SK-N-SH (cell line): ENCODE measurements at regions not wholly inside any gene's neighbourhood (a gene's known extent, or its start where the extent isn't known, plus 50 kb on each side); places are given as distances from the start of the nearest gene placed in this dataset.

ENCODE experiments used
- CTCF ChIA-PET: fragments of 300-600, 350-600 bp; formaldehyde crosslinking; extraction: SDS; loops from one replicate; lab custom pipeline; 2021; lab: Yijun Ruan, JAX
- POLR2A ChIA-PET: fragments of 350-600 bp; sonication (Branson Sonifier 250); formaldehyde crosslinking; extraction: SDS; loops from one replicate; lab custom pipeline; 2020; ENCODE audit warnings: antibody characterized with exemption, inconsistent platforms; lab: Yijun Ruan, JAX
- DNase-seq: peaks from one replicate; pipeline ENCODE4 v3.0.0; 2012
- H2AFZ ChIP-seq: fragments of 200-600 bp; sonication (generic); 2 replicates; pipeline ENCODE4 v1.8.1; 2016; ENCODE audit warnings: antibody characterized with exemption, mild to moderate bottlenecking, low read depth
- H3F3A ChIP-seq: fragments of 200-600 bp; sonication (generic); replicated peaks from 2 replicates; pipeline ENCODE3; 2016; ENCODE audit warnings: antibody characterized with exemption, mild to moderate bottlenecking; ENCODE audit not compliant: insufficient read depth
- H3K27ac ChIP-seq, 2 experiments: fragments of 200-500 bp in 1 of 2; fragments of 200-600 bp in 1 of 2; sonication (Bioruptor generic) in 1 of 2; sonication (generic), shearing (Covaris generic) in 1 of 2; 2 replicates each; pipeline versions ENCODE4 v1.5.1 to v1.6.1; 2014 to 2016; ENCODE audit warnings: low read depth in 2 of 2, inconsistent platforms in 1 of 2, low read length in 1 of 2, mild to moderate bottlenecking in 1 of 2, mixed read lengths in 1 of 2
- H3K27me3 ChIP-seq: fragments of 200-600 bp; sonication (generic), shearing (Covaris generic); 2 replicates; pipeline ENCODE4 v1.6.1; 2016; ENCODE audit warnings: mixed run types; ENCODE audit not compliant: insufficient read depth
- H3K36me3 ChIP-seq, 2 experiments: fragments of 200-500 bp in 1 of 2; fragments of 200-600 bp in 1 of 2; sonication (Bioruptor generic) in 1 of 2; sonication (generic) in 1 of 2; replicated peaks in 1 of 2; 2 replicates each; pipeline versions ENCODE3 to v1.5.1; 2014 to 2016; ENCODE audit warnings: low read length in 1 of 2, mild to moderate bottlenecking in 1 of 2; ENCODE audit not compliant: insufficient read depth in 2 of 2, control insufficient read depth in 1 of 2
- H3K4me1 ChIP-seq, 2 experiments: fragments of 200-500 bp in 1 of 2; fragments of 200-600 bp in 1 of 2; sonication (Bioruptor generic) in 1 of 2; sonication (generic), shearing (Covaris generic) in 1 of 2; 2 replicates each; pipeline versions ENCODE4 v1.5.1 to v1.6.1; 2014 to 2016; ENCODE audit warnings: low read depth in 1 of 2, low read length in 1 of 2, mixed run types in 1 of 2; ENCODE audit not compliant: insufficient read depth in 2 of 2, control insufficient read depth in 1 of 2
- H3K4me2 ChIP-seq: fragments of 200-600 bp; sonication (generic), shearing (Covaris generic); 2 replicates; pipeline ENCODE4 v1.6.1; 2017; ENCODE audit warnings: mixed run types
- H3K4me3 ChIP-seq, 2 experiments: fragments of 200-500 bp in 1 of 2; fragments of 200-600 bp in 1 of 2; sonication (Bioruptor generic) in 1 of 2; sonication (generic), shearing (Covaris generic) in 1 of 2; 2 replicates each; pipeline versions ENCODE4 v1.5.1 to v1.8.1; 2014 to 2016; ENCODE audit warnings: low read depth in 2 of 2, inconsistent platforms in 1 of 2, low read length in 1 of 2, mild to moderate bottlenecking in 1 of 2, mixed read lengths in 1 of 2, moderate library complexity in 1 of 2
- H3K79me2 ChIP-seq: fragments of 200-600 bp; sonication (generic); 2 replicates; pipeline ENCODE4 v1.8.1; 2017; ENCODE audit warnings: mild to moderate bottlenecking; ENCODE audit not compliant: insufficient read depth
- H3K9ac ChIP-seq: fragments of 200-600 bp; sonication (generic); 2 replicates; pipeline ENCODE4 v1.6.1; 2017; ENCODE audit warnings: mixed run types
- H3K9me2 ChIP-seq: fragments of 200-600 bp; sonication (generic); 2 replicates; pipeline ENCODE4 v1.6.1; 2017; ENCODE audit warnings: mixed run types
- H3K9me3 ChIP-seq: fragments of 200-600 bp; sonication (generic); 2 replicates; pipeline ENCODE4 v1.6.1; 2017; ENCODE audit warnings: mixed run types, mild to moderate bottlenecking, moderate library complexity
- H4K20me1 ChIP-seq: fragments of 200-600 bp; sonication (generic); 2 replicates; pipeline ENCODE4 v1.6.1; 2017; ENCODE audit warnings: mild to moderate bottlenecking, mixed run types; ENCODE audit not compliant: insufficient read depth
- CTCF ChIP-seq: fragments of 200-600 bp; sonication (generic); IDR thresholded peaks from 2 replicates; pipeline ENCODE4 v1.6.1; 2017; ENCODE audit warnings: antibody characterized with exemption, mild to moderate bottlenecking, moderate library complexity
- EZH2phosphoT487 ChIP-seq: fragments of 200-600 bp; sonication (generic); IDR thresholded peaks from 2 replicates; pipeline ENCODE4 v1.6.1; 2017; ENCODE audit warnings: low read depth, mixed run types, mild to moderate bottlenecking, antibody characterized with exemption, moderate library complexity, borderline replicate concordance
- FOXM1 ChIP-seq: IDR thresholded peaks from 2 replicates; pipeline ENCODE4 v1.4.0; 2012; ENCODE audit warnings: low read depth, mild to moderate bottlenecking
- GATA2 ChIP-seq: sonication (generic); formaldehyde crosslinking; IDR thresholded peaks from 2 replicates; pipeline ENCODE4 v1.5.0; 2020; ENCODE audit warnings: mild to moderate bottlenecking, missing genetic modification reagents
- IRF3 ChIP-seq: fragments of 150-350 bp; IDR thresholded peaks from 2 replicates; pipeline ENCODE4 v1.6.1; 2016; ENCODE audit warnings: mild to moderate bottlenecking, low read depth, low read length
- JUND ChIP-seq: IDR thresholded peaks from 2 replicates; pipeline ENCODE4 v1.4.0; 2012
- MEF2A ChIP-seq: IDR thresholded peaks from 2 replicates; pipeline ENCODE4 v1.4.0; 2012; ENCODE audit warnings: low read depth, borderline replicate concordance
- MXI1 ChIP-seq: IDR thresholded peaks from 2 replicates; pipeline ENCODE4 v1.6.1; 2012; ENCODE audit warnings: mild to moderate bottlenecking, low read depth, low read length, improper control_type of control experiment
- NFIC ChIP-seq: IDR thresholded peaks from 2 replicates; pipeline ENCODE4 v1.4.0; 2012; ENCODE audit warnings: borderline replicate concordance
- NRF1 ChIP-seq: IDR thresholded peaks from 2 replicates; pipeline ENCODE4 v1.6.1; 2012; ENCODE audit warnings: low read depth, mild to moderate bottlenecking, low read length
- POLR2AphosphoS5 ChIP-seq: IDR thresholded peaks from 2 replicates; pipeline ENCODE4 v1.6.1; 2012; ENCODE audit warnings: low read depth, low read length
- RCOR1 ChIP-seq: fragments of 150-350 bp; IDR thresholded peaks from 2 replicates; pipeline ENCODE4 v1.6.1; 2017; ENCODE audit warnings: antibody characterized with exemption, low read length
- RXRA ChIP-seq: IDR thresholded peaks from 2 replicates; pipeline ENCODE4 v1.4.0; 2012; ENCODE audit warnings: low read depth, mild to moderate bottlenecking, borderline replicate concordance
- SIN3A ChIP-seq: IDR thresholded peaks from 2 replicates; pipeline ENCODE4 v1.6.1; 2012; ENCODE audit warnings: low read depth, mild to moderate bottlenecking, low read length, moderate library complexity, borderline replicate concordance
- TCF12 ChIP-seq: IDR thresholded peaks from 2 replicates; pipeline ENCODE4 v1.4.0; 2012
- TEAD4 ChIP-seq: IDR thresholded peaks from 2 replicates; pipeline ENCODE4 v1.4.0; 2012; ENCODE audit warnings: mild to moderate bottlenecking, borderline replicate concordance; ENCODE audit not compliant: insufficient read depth
- YY1 ChIP-seq: IDR thresholded peaks from 2 replicates; pipeline ENCODE4 v1.4.0; 2012; ENCODE audit warnings: low read depth, mild to moderate bottlenecking
- WGBS: methylation state at CpG from one replicate; pipeline ENCODE4 v1.1.6; 2017; ENCODE audit warnings: low lambda C conversion rate; 5-methylcytosine and 5-hydroxymethylcytosine counted together

- peak; percentile 89 for TF ChIP-seq NFIC
- no peak for TF ChIP-seq GATA2 (CRISPR knock-in tag)
- no peak for TF ChIP-seq EZH2phosphoT487
- no peak for TF ChIP-seq TEAD4
- TF ChIP-seq FOXM1 = no peak
- TF ChIP-seq MEF2A = no peak
- TF ChIP-seq YY1 = no peak
- no peak for TF ChIP-seq NRF1
- TF ChIP-seq IRF3 = no peak
- TF ChIP-seq MXI1 = no peak
- TF ChIP-seq JUND = no peak
- no peak for TF ChIP-seq POLR2AphosphoS5
Observed at GRCh38 chr7:81499262-81500116, 270.4 kb downstream of the HGF start (continued).

- Histone ChIP-seq H3K9me3 (no peaks in the 10 kb centered on the region), H4K20me1 (no peaks in the 10 kb centered on the region), H3K9me2 (no peaks in the 10 kb centered on the region), H3F3A (no peaks in the 10 kb centered on the region), H3K36me3 (no peaks in the 10 kb centered on the region), H3K79me2 (no peaks in the 10 kb centered on the region), H3K9ac (no peak overlapping the region), H3K4me2 (no peak overlapping the region), H3K4me3 (no peak overlapping the region), H3K27me3 (no peaks in the 10 kb centered on the region), H2AFZ (no peak overlapping the region), H3K4me1 (peaks cover 8 to 9% of the 10 kb centered on the region in 2 experiments; a peak in 1 of 4 replicates), H3K27ac (no peak overlapping the region; a peak in 1 of 4 replicates)
- no peak for DNase-seq
- TF ChIP-seq TEAD4 = no peak
- no peak for TF ChIP-seq RXRA
- TF ChIP-seq MEF2A = no peak
- no peak for TF ChIP-seq SIN3A
- no peak for TF ChIP-seq TCF12
- no peak for TF ChIP-seq CTCF
- no peak for TF ChIP-seq JUND
- no peak for TF ChIP-seq POLR2AphosphoS5
- no peak for TF ChIP-seq FOXM1
- no peak for TF ChIP-seq NFIC
- no peak for TF ChIP-seq RCOR1
- ChIA-PET CTCF (interaction anchor here (0.8 to 4.8 kb wide), 14 partner anchors 10 to 1231 kb away, joined by 3 to 182 read pairs (median 24); no protein-coding TSS in a partner anchor), POLR2A (no interaction called here)
- 94% methylated on average over 1 of the region's 1 CpG for WGBS
Observed at GRCh38 chr7:81498176-81498575, 271.7 kb downstream of the HGF start.
